ENCODE measurements at regions not wholly inside any gene's neighbourhood (a gene's known extent, or its start where the extent isn't known, plus 50 kb on each side); places are given as distances from the start of the nearest gene placed in this dataset.

GRCh38 chr11:104625246-104625645 is 273.0 kb downstream of the CASP12 start:
- TF ChIP-seq, protein P1, sequence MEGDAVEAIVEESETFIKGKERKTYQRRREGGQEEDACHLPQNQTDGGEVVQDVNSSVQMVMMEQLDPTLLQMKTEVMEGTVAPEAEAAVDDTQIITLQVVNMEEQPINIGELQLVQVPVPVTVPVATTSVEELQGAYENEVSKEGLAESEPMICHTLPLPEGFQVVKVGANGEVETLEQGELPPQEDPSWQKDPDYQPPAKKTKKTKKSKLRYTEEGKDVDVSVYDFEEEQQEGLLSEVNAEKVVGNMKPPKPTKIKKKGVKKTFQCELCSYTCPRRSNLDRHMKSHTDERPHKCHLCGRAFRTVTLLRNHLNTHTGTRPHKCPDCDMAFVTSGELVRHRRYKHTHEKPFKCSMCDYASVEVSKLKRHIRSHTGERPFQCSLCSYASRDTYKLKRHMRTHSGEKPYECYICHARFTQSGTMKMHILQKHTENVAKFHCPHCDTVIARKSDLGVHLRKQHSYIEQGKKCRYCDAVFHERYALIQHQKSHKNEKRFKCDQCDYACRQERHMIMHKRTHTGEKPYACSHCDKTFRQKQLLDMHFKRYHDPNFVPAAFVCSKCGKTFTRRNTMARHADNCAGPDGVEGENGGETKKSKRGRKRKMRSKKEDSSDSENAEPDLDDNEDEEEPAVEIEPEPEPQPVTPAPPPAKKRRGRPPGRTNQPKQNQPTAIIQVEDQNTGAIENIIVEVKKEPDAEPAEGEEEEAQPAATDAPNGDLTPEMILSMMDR (optimal IDR thresholded peaks at IDR 0.05 in 1 of 3, IDR thresholded peaks at IDR 0.05 in 1 of 3, conservative IDR thresholded peaks at IDR 0.05 in 1 of 3; ENCODE audit: extremely low read depth in 1 of 3, insufficient read depth in 2 of 3, low read length in 3 of 3) = no peak
- no peak for TF ChIP-seq EZH2 (IDR thresholded peaks at IDR 0.05; ENCODE audit: low read length)
